HEK293 (cell line): ENCODE measurements at regions not wholly inside any gene's neighbourhood (a gene's known extent, or its start where the extent isn't known, plus 50 kb on each side); places are given as distances from the start of the nearest gene placed in this dataset.

Experiments
- CTCF ChIA-PET: fragments of 350-600 bp; formaldehyde crosslinking; extraction: SDS; loops from one replicate; lab custom pipeline; 2021; ENCODE audit warnings: antibody characterized with exemption; lab: Yijun Ruan, JAX
- POLR2A ChIA-PET: fragments of 300-600 bp; formaldehyde crosslinking; extraction: SDS; loops from one replicate; lab custom pipeline; 2020; ENCODE audit warnings: antibody characterized with exemption, inconsistent platforms; lab: Yijun Ruan, JAX
- H3K27ac ChIP-seq: fragments of 200-500 bp; sonication (Bioruptor generic); 2 replicates; pipeline ENCODE4 v1.5.1; 2014; ENCODE audit warnings: low read depth, low read length, control low read depth, inconsistent platforms; ENCODE audit errors: extremely low read depth
- H3K36me3 ChIP-seq, 2 experiments: fragments of 200-500 bp in 1 of 2; sonication (Bioruptor generic) in 1 of 2; 1 replicate in 1 of 2; 2 replicates in 1 of 2; pipeline ENCODE4 v1.5.1; 2014 to 2017; ENCODE audit warnings: inconsistent platforms in 2 of 2, low read length in 2 of 2; ENCODE audit not compliant: control insufficient read depth in 2 of 2, insufficient read depth in 1 of 2
- H3K4me1 ChIP-seq: fragments of 200-500 bp; sonication (Bioruptor generic); 2 replicates; pipeline ENCODE4 v1.5.1; 2014; ENCODE audit warnings: mild to moderate bottlenecking, low read length, inconsistent platforms; ENCODE audit not compliant: control insufficient read depth, insufficient read depth
- H3K4me3 ChIP-seq: 2 replicates; pipeline ENCODE4 v1.5.1; 2011; ENCODE audit warnings: low read depth, mild to moderate bottlenecking, control low read depth, low read length, moderate library complexity
- H3K9me3 ChIP-seq: fragments of 200-500 bp; sonication (Bioruptor generic); 2 replicates; pipeline ENCODE4 v1.5.1; 2014; ENCODE audit warnings: low read depth, low read length, inconsistent platforms; ENCODE audit not compliant: control insufficient read depth, insufficient read depth
- HOXD13 ChIP-seq: sonication (generic); formaldehyde crosslinking; IDR thresholded peaks from 2 replicates; pipeline ENCODE4 v1.8.0; 2022; ENCODE audit warnings: missing genetic modification reagents, borderline replicate concordance
- KLF10 ChIP-seq: fragments of 450-650 bp; IDR thresholded peaks from 2 replicates; pipeline ENCODE4 v1.5.1; 2018; ENCODE audit warnings: missing biosample characterization, mild to moderate bottlenecking, missing genetic modification characterization
- REPIN1 ChIP-seq: fragments of 450-650 bp; formaldehyde crosslinking; IDR thresholded peaks from 2 replicates; pipeline ENCODE4 v1.5.1; 2017; ENCODE audit warnings: missing biosample characterization, missing genetic modification characterization, low read depth
- TCF7L2 ChIP-seq: IDR thresholded peaks from 2 replicates; pipeline ENCODE4 v1.6.1; 2011; ENCODE audit warnings: low read depth, mild to moderate bottlenecking, inconsistent platforms, low read length, moderate library complexity, borderline replicate concordance
- ZNF140 ChIP-seq: fragments of 450-650 bp; formaldehyde crosslinking; IDR thresholded peaks from 2 replicates; pipeline ENCODE4 v1.5.1; 2016; ENCODE audit warnings: missing biosample characterization, missing genetic modification characterization
- ZNF16 ChIP-seq: fragments of 450-650 bp; formaldehyde crosslinking; IDR thresholded peaks from 2 replicates; pipeline ENCODE4 v1.5.1; 2016; ENCODE audit warnings: low read depth, missing biosample characterization, missing genetic modification characterization
- ZNF18 ChIP-seq: fragments of 450-650 bp; formaldehyde crosslinking; IDR thresholded peaks from 2 replicates; pipeline ENCODE4 v1.5.1; 2016; ENCODE audit warnings: missing biosample characterization, missing genetic modification characterization
- ZNF184 ChIP-seq: fragments of 450-650 bp; IDR thresholded peaks from 2 replicates; pipeline ENCODE4 v1.5.1; 2018; ENCODE audit warnings: missing biosample characterization, mild to moderate bottlenecking, missing genetic modification characterization
- ZNF202 ChIP-seq: fragments of 450-650 bp; formaldehyde crosslinking; IDR thresholded peaks from 2 replicates; pipeline ENCODE4 v1.5.1; 2016; ENCODE audit warnings: missing biosample characterization, missing genetic modification characterization, borderline replicate concordance
- ZNF280D ChIP-seq: fragments of 450-650 bp; formaldehyde crosslinking; IDR thresholded peaks from 2 replicates; pipeline ENCODE4 v1.5.1; 2016; ENCODE audit warnings: missing biosample characterization, missing genetic modification characterization
- ZNF292 ChIP-seq: fragments of 450-650 bp; formaldehyde crosslinking; IDR thresholded peaks from 2 replicates; pipeline ENCODE4 v1.5.1; 2016; ENCODE audit warnings: low read depth, missing biosample characterization, missing genetic modification characterization, borderline replicate concordance
- ZNF311 ChIP-seq: fragments of 450-650 bp; formaldehyde crosslinking; IDR thresholded peaks from 2 replicates; pipeline ENCODE4 v1.5.1; 2017; ENCODE audit warnings: missing biosample characterization, missing genetic modification characterization, borderline replicate concordance
- ZNF324 ChIP-seq: fragments of 450-650 bp; formaldehyde crosslinking; IDR thresholded peaks from 2 replicates; pipeline ENCODE4 v1.5.1; 2016; ENCODE audit warnings: missing biosample characterization, missing genetic modification characterization
- ZNF366 ChIP-seq: fragments of 450-650 bp; formaldehyde crosslinking; conservative IDR thresholded peaks from 2 replicates; pipeline ENCODE4 v1.5.1; 2016; ENCODE audit warnings: missing biosample characterization, missing genetic modification characterization
- ZNF513 ChIP-seq: fragments of 450-650 bp; IDR thresholded peaks from 2 replicates; pipeline ENCODE4 v1.5.1; 2018; ENCODE audit warnings: missing biosample characterization, missing genetic modification characterization
- ZNF518A ChIP-seq: fragments of 450-650 bp; formaldehyde crosslinking; conservative IDR thresholded peaks from 2 replicates; pipeline ENCODE4 v1.5.1; 2016; ENCODE audit warnings: low read depth, missing biosample characterization, missing genetic modification characterization
- ZNF555 ChIP-seq: fragments of 450-650 bp; formaldehyde crosslinking; conservative IDR thresholded peaks from 2 replicates; pipeline ENCODE4 v1.5.1; 2017; ENCODE audit warnings: missing biosample characterization, mild to moderate bottlenecking, missing genetic modification characterization, inconsistent platforms
- ZNF658 ChIP-seq: fragments of 450-650 bp; formaldehyde crosslinking; IDR thresholded peaks from 2 replicates; pipeline ENCODE4; 2016; ENCODE audit warnings: missing biosample characterization, missing genetic modification characterization
- ZNF701 ChIP-seq: fragments of 450-650 bp; formaldehyde crosslinking; IDR thresholded peaks from 2 replicates; pipeline ENCODE4 v1.5.1; 2016; ENCODE audit warnings: missing biosample characterization, missing genetic modification characterization
- ZNF791 ChIP-seq: fragments of 450-650 bp; formaldehyde crosslinking; IDR thresholded peaks from 2 replicates; pipeline ENCODE4 v1.5.1; 2016; ENCODE audit warnings: missing biosample characterization, missing genetic modification characterization
- ZXDB ChIP-seq: fragments of 450-650 bp; formaldehyde crosslinking; IDR thresholded peaks from 2 replicates; pipeline ENCODE4 v1.5.1; 2016; ENCODE audit warnings: missing biosample characterization, missing genetic modification characterization

GRCh38 chr9:79151791-79152190 is 420.0 kb upstream of the TLE4 start:
- POLR2A ChIA-PET, result no interaction called here

GRCh38 chr9:79152306-79152705 is 419.5 kb upstream of the TLE4 start:
- H3K4me3 ChIP-seq, result no peak overlapping the region
- TF ChIP-seq ZNF324 (tag by site-specific recombination) (no peak), ZNF555 (tag by site-specific recombination) (no peak), ZXDB (tag by site-specific recombination) (no peak), ZNF16 (no peak), ZNF292 (tag by site-specific recombination) (no peak), ZNF513 (tag by site-specific recombination) (no peak), HOXD13 (CRISPR knock-in tag) (no peak), ZNF280D (tag by site-specific recombination) (no peak), ZNF18 (tag by site-specific recombination) (no peak), ZNF701 (tag by site-specific recombination) (no peak), ZNF184 (tag by site-specific recombination) (no peak), ZNF658 (tag by site-specific recombination) (no peak), TCF7L2 (no peak), ZNF140 (tag by site-specific recombination) (no peak), ZNF202 (tag by site-specific recombination) (no peak)
- H3K4me1 ChIP-seq, result no peaks in the 10 kb centered on the region
- no peak overlapping the region for H3K27ac ChIP-seq
- no peaks in the 10 kb centered on the region for H3K36me3 ChIP-seq
- no peaks in the 10 kb centered on the region for H3K9me3 ChIP-seq
- ChIA-PET CTCF (interaction anchor here (0.6 to 1.3 kb wide), 3 partner anchors 17 to 416 kb away, joined by 3 to 4 read pairs (median 4); no protein-coding TSS in a partner anchor), POLR2A (no interaction called here)

More at GRCh38 chr9:79151791-79152190, 420.0 kb upstream of the TLE4 start:
- CTCF ChIA-PET, result interaction anchor here (0.7 to 1.3 kb wide), 3 partner anchors 17 to 416 kb away, joined by 4 read pairs; no protein-coding TSS in a partner anchor
- Histone ChIP-seq H3K4me3 (no peak overlapping the region), H3K4me1 (no peaks in the 10 kb centered on the region), H3K36me3 (no peaks in the 10 kb centered on the region), H3K9me3 (no peaks in the 10 kb centered on the region), H3K27ac (no peak overlapping the region)
- TF ChIP-seq ZNF311, result no peak

- Histone ChIP-seq H3K27ac (no peak overlapping the region), H3K4me1 (no peaks in the 10 kb centered on the region), H3K36me3 (no peaks in the 10 kb centered on the region), H3K4me3 (no peak overlapping the region), H3K9me3 (no peaks in the 10 kb centered on the region)
- POLR2A ChIA-PET, result no interaction called here
- TF ChIP-seq REPIN1 (tag by site-specific recombination) (no peak), KLF10 (tag by site-specific recombination) (no peak), ZNF366 (tag by site-specific recombination) (no peak), ZNF518A (tag by site-specific recombination) (no peak), ZNF791 (tag by site-specific recombination) (no peak)
- CTCF ChIA-PET, result no interaction called here
Measured at GRCh38 chr9:79154806-79155205, 417.0 kb upstream of the TLE4 start.
